Ovary (tissue), 7 donors: ENCODE measurements at regions not wholly inside any gene's neighbourhood (a gene's known extent, or its start where the extent isn't known, plus 50 kb on each side); places are given as distances from the start of the nearest gene placed in this dataset.

Experiments
- DNase-seq, 5 donors: peaks; one replicate each; pipeline ENCODE4 v3.0.0-alpha.2; 2019 to 2020
- H3K27ac ChIP-seq, 2 donors: fragments of 200-600 bp; one replicate each; pipeline versions ENCODE4 v1.5.1 to v1.8.0; 2019 to 2022
- H3K27me3 ChIP-seq: fragments of 200-600 bp; one replicate; pipeline ENCODE4 v1.8.0; 2022
- H3K36me3 ChIP-seq: fragments of 200-600 bp; sonication (generic); one replicate; pipeline ENCODE4 v1.5.1; 2019
- H3K4me1 ChIP-seq: one replicate; pipeline ENCODE4 v1.8.1; 2013; ENCODE audit warnings: mild to moderate bottlenecking, moderate library complexity; ENCODE audit not compliant: insufficient read depth
- H3K4me3 ChIP-seq: fragments of 200-600 bp; sonication (generic); one replicate; pipeline ENCODE4 v1.5.1; 2017
- H3K9me3 ChIP-seq, 2 donors: fragments of 200-600 bp in 1 of 2; sonication (generic) in 1 of 2; one replicate each; pipeline versions ENCODE4 v1.5.1 to v1.8.1; 2013 to 2019; ENCODE audit warnings: mild to moderate bottlenecking in 1 of 2, moderate library complexity in 1 of 2
- CTCF ChIP-seq, 3 donors: fragments of 450-650 bp in 2 of 3; fragments of 200-600 bp in 1 of 3; IDR thresholded peaks; one replicate each; pipeline versions ENCODE4 v1.5.1 to v1.8.0; 2016 to 2022; ENCODE audit warnings: antibody characterized with exemption in 3 of 3, mild to moderate bottlenecking in 1 of 3
- EP300 ChIP-seq: sonication (generic); formaldehyde crosslinking; IDR thresholded peaks from one replicate; pipeline ENCODE4 v1.6.1; 2017; ENCODE audit warnings: antibody characterized with exemption
- POLR2A ChIP-seq: fragments of 450-650 bp; IDR thresholded peaks from one replicate; pipeline ENCODE4 v1.6.1; 2017; ENCODE audit warnings: antibody characterized with exemption, mild to moderate bottlenecking, moderate library complexity
- WGBS, 3 donors: extraction: QIAGEN DNeasy Blood & Tissue Kit in 1 of 3; methylation state at CpG; one replicate each; pipeline versions ENCODE4 v1.1.5 to v1.1.7; 2013 to 2017; 5-methylcytosine and 5-hydroxymethylcytosine counted together
- intact Hi-C, 4 donors: fragments of 100-400 bp; cut with DNase I; formaldehyde crosslinking; loops; one replicate each; pipeline versions ENCODE4 v1.11.0 to v1.15.1; 2022 to 2023
- donor health status: DM: no; HTN: no; CAD: no; lungs with moderate emphysema.
- donor health status: DM: no; HTN: no; CAD: no.
- donor health status: Bipolar disorder and iron deficiency.
- donor health status: DM: no; HTN: no; CAD: no.
- donor health status: DM: yes; HTN: yes; CAD: no.

- TF ChIP-seq EP300 (no peak), CTCF (IDR thresholded peaks at IDR 0.05) (no peak)
- no peak overlapping the region for H3K27ac ChIP-seq
- H3K27me3 ChIP-seq: no peaks in the 10 kb centered on the region
- intact Hi-C loops: no loop called here
- H3K9me3 ChIP-seq: no peaks in the 10 kb centered on the region
- no peaks in the 10 kb centered on the region for H3K4me1 ChIP-seq
- H3K36me3 ChIP-seq: no peaks in the 10 kb centered on the region
- no peak overlapping the region for H3K4me3 ChIP-seq
- no peak for DNase-seq
Observed at GRCh38 chr4:117817301-117817700, 217.0 kb upstream of the NDST3 start.

GRCh38 chr4:117821834-117822233 is 212.5 kb upstream of the NDST3 start:
- H3K4me3 ChIP-seq: no peak overlapping the region
- H3K27ac ChIP-seq: no peak overlapping the region
- no peaks in the 10 kb centered on the region for H3K27me3 ChIP-seq
- no peak for TF ChIP-seq POLR2A
- no peak for TF ChIP-seq EP300
- no peak for TF ChIP-seq CTCF (IDR thresholded peaks at IDR 0.05)
- whole genome bisulfite sequencing, 3 donors: 83 to 88% (median 86%) methylated on average over 3 of the region's 3 CpGs
- no peak for DNase-seq
- no peaks in the 10 kb centered on the region for H3K9me3 ChIP-seq
- no peaks in the 10 kb centered on the region for H3K36me3 ChIP-seq
- intact Hi-C loops: no loop called here
- H3K4me1 ChIP-seq: no peaks in the 10 kb centered on the region

- Histone ChIP-seq H3K27ac (no peak overlapping the region), H3K36me3 (no peaks in the 10 kb centered on the region), H3K27me3 (no peaks in the 10 kb centered on the region), H3K9me3 (no peaks in the 10 kb centered on the region), H3K4me3 (no peak overlapping the region), H3K4me1 (no peaks in the 10 kb centered on the region)
- intact Hi-C loops: no loop called here
- no peak for DNase-seq
- 50 to 76% (median 56%) methylated on average over 3 of the region's 3 CpGs for WGBS, 3 donors
- TF ChIP-seq POLR2A (no peak), CTCF (IDR thresholded peaks at IDR 0.05) (no peak), EP300 (no peak)
Observed at GRCh38 chr4:117823388-117823787, 210.9 kb upstream of the NDST3 start.

- no peak for TF ChIP-seq EP300
- TF ChIP-seq POLR2A: no peak
- TF ChIP-seq CTCF (IDR thresholded peaks at IDR 0.05): no peak
- Histone ChIP-seq H3K27me3 (no peaks in the 10 kb centered on the region), H3K9me3 (no peaks in the 10 kb centered on the region), H3K4me1 (no peaks in the 10 kb centered on the region), H3K27ac (no peak overlapping the region), H3K4me3 (no peak overlapping the region), H3K36me3 (no peaks in the 10 kb centered on the region)
- no peak for DNase-seq
- WGBS, 3 donors: 17 to 23% (median 20%) methylated on average over 1 of the region's 1 CpG
- intact Hi-C loops: no loop called here
Observed at GRCh38 chr4:117825600-117825999, 208.7 kb upstream of the NDST3 start.
